Activated B cell treated with CpG ODN at 0.5 μM for 24 hours (primary cell): ENCODE measurements at regions not wholly inside any gene's neighbourhood (a gene's known extent, or its start where the extent isn't known, plus 50 kb on each side); places are given as distances from the start of the nearest gene placed in this dataset.

ENCODE experiments used
- ATAC-seq: fragments of 200-7000 bp; cut with Tn5 transposase; one replicate; pipeline ENCODE4 v1.10.0; 2021; ENCODE audit warnings: low read depth, mild to moderate bottlenecking, moderate library complexity
- CTCF ChIA-PET: fragments of 350-600 bp; sonication (Branson Sonifier 250); formaldehyde crosslinking; loops from one replicate; lab custom pipeline; 2021; ENCODE audit warnings: antibody characterized with exemption; lab: Charles Lee
- POLR2A ChIA-PET: fragments of 350-600 bp; sonication (Branson Sonifier 250); formaldehyde crosslinking; loops from one replicate; lab custom pipeline; 2021; ENCODE audit warnings: antibody characterized with exemption; lab: Charles Lee
- DNase-seq: peaks from one replicate; pipeline ENCODE4 v3.0.0; 2022
- H3K27ac Mint-ChIP-seq: one replicate; pipeline ENCODE4 v1.8.0; 2020; ENCODE audit warnings: mixed read lengths
- H3K27me3 Mint-ChIP-seq: one replicate; pipeline ENCODE4 v1.8.0; 2021; ENCODE audit warnings: mixed read lengths
- H3K36me3 Mint-ChIP-seq: one replicate; pipeline ENCODE4 v1.8.0; 2021; ENCODE audit warnings: low read depth, mixed read lengths
- H3K4me1 Mint-ChIP-seq: one replicate; pipeline ENCODE4 v1.8.0; 2021; ENCODE audit warnings: mixed read lengths
- H3K4me3 Mint-ChIP-seq: one replicate; pipeline ENCODE4 v1.8.0; 2020; ENCODE audit warnings: mild to moderate bottlenecking, mixed read lengths
- H3K9me3 Mint-ChIP-seq: one replicate; pipeline ENCODE4 v1.8.0; 2020; ENCODE audit warnings: mixed read lengths
- CTCF ChIP-seq: fragments of 200-600 bp; IDR thresholded peaks from one replicate; pipeline ENCODE4 v1.8.0; 2022; ENCODE audit warnings: antibody characterized with exemption, mild to moderate bottlenecking
- intact Hi-C: fragments of 100-400 bp; cut with micrococcal nuclease; formaldehyde crosslinking; loops from one replicate; pipeline ENCODE4 v1.15.1; 2024

GRCh38 chr2:176461809-176462670, 192.8 kb downstream of the MTX2 start:
- DNase-seq (no peak), ATAC-seq (no peak)
- H3K9me3 Mint-ChIP-seq, result no peaks in the 10 kb centered on the region
- no peak overlapping the region for H3K4me3 Mint-ChIP-seq
- ChIA-PET POLR2A (no interaction called here), CTCF (no interaction called here)
- intact Hi-C loops, result no loop called here
- no peaks in the 10 kb centered on the region for H3K4me1 Mint-ChIP-seq
- TF ChIP-seq CTCF, result no peak
- H3K27ac Mint-ChIP-seq, result no peak overlapping the region
- peaks cover 37% of the 10 kb centered on the region for H3K27me3 Mint-ChIP-seq
- H3K36me3 Mint-ChIP-seq, result no peaks in the 10 kb centered on the region

GRCh38 chr2:176463546-176463945, 194.3 kb downstream of the MTX2 start:
- CTCF ChIA-PET, result no interaction called here
- no peak overlapping the region for H3K27ac Mint-ChIP-seq
- TF ChIP-seq CTCF, result no peak

GRCh38 chr2:176464886-176465564, 195.8 kb downstream of the MTX2 start:
- Mint-ChIP-seq H3K27me3 (peaks cover 38% of the 10 kb centered on the region), H3K4me1 (no peaks in the 10 kb centered on the region), H3K27ac (no peak overlapping the region), H3K36me3 (no peaks in the 10 kb centered on the region), H3K9me3 (no peaks in the 10 kb centered on the region), H3K4me3 (no peak overlapping the region)
- ATAC-seq (no peak), DNase-seq (no peak)
- TF ChIP-seq CTCF, result no peak
- intact Hi-C loops, result no loop called here
- CTCF ChIA-PET, result no interaction called here
- POLR2A ChIA-PET, result no interaction called here

More at GRCh38 chr2:176463546-176463945, 194.3 kb downstream of the MTX2 start:
- Mint-ChIP-seq H3K9me3 (no peaks in the 10 kb centered on the region), H3K4me3 (no peak overlapping the region), H3K27me3 (peaks cover 35% of the 10 kb centered on the region), H3K36me3 (no peaks in the 10 kb centered on the region), H3K4me1 (no peaks in the 10 kb centered on the region)
- POLR2A ChIA-PET, result no interaction called here
- no peak for DNase-seq
- ATAC-seq, result no peak
- intact Hi-C loops, result no loop called here

GRCh38 chr2:176466918-176467452, 197.7 kb downstream of the MTX2 start:
- H3K4me3 Mint-ChIP-seq, result no peak overlapping the region
- ATAC-seq (no peak), DNase-seq (no peak)
- H3K27me3 Mint-ChIP-seq, result peaks cover 33% of the 10 kb centered on the region
- no peaks in the 10 kb centered on the region for H3K36me3 Mint-ChIP-seq
- peaks cover 4% of the 10 kb centered on the region for H3K4me1 Mint-ChIP-seq
- intact Hi-C loops, result no loop called here
- TF ChIP-seq CTCF, result no peak
- H3K9me3 Mint-ChIP-seq, result no peaks in the 10 kb centered on the region
- ChIA-PET CTCF (no interaction called here), POLR2A (no interaction called here)
- H3K27ac Mint-ChIP-seq, result no peak overlapping the region

- H3K4me3 Mint-ChIP-seq, result no peak overlapping the region
- TF ChIP-seq CTCF, result no peak
- H3K9me3 Mint-ChIP-seq, result no peaks in the 10 kb centered on the region
- no peak for DNase-seq
- POLR2A ChIA-PET, result no interaction called here
- no peak for ATAC-seq
- no peak overlapping the region for H3K27ac Mint-ChIP-seq
- CTCF ChIA-PET, result no interaction called here
- intact Hi-C loops, result no loop called here
- H3K36me3 Mint-ChIP-seq, result no peaks in the 10 kb centered on the region
- peaks cover 10% of the 10 kb centered on the region for H3K4me1 Mint-ChIP-seq
- H3K27me3 Mint-ChIP-seq, result peaks cover 28% of the 10 kb centered on the region
Observed at GRCh38 chr2:176467595-176467994, 198.4 kb downstream of the MTX2 start.
